ENCODE measurements at regions not wholly inside any gene's neighbourhood (a gene's known extent, or its start where the extent isn't known, plus 50 kb on each side); places are given as distances from the start of the nearest gene placed in this dataset.

DNA sequence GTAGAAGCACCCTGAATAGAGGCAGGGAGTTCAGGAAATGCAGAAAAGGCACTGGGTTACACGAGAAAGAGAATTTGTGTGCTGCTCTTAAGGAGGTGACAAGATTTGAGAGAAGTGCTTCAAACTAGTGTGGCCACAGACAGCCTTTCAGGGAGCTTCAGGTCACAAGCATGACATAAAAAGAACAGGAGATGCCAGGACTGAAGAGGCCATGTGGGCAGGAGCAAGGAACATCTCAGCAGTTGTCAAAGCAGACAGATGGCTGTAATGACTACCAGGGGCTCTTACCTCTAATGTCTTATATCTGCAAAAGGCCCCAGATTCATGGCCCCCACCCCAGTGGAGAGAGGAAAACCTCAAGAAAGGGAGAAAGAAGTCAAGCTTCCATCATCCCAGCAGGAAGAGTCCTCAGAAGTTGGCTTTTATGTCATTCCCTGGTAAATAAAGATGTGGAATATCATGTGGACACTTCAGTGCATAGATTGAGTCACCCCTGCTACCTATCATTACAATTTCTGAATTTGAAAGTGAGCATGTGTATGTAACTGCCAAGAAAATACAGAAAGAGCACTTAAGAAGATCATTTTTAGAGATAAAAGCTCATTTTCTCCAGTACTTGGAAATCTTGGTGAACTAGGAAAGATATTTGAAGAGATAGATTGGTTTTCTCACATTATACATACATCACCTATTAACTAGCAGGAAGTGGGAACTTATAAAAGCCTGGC, 214.4 kb upstream of the RORB start:
- DNase-seq = no peak

DNA sequence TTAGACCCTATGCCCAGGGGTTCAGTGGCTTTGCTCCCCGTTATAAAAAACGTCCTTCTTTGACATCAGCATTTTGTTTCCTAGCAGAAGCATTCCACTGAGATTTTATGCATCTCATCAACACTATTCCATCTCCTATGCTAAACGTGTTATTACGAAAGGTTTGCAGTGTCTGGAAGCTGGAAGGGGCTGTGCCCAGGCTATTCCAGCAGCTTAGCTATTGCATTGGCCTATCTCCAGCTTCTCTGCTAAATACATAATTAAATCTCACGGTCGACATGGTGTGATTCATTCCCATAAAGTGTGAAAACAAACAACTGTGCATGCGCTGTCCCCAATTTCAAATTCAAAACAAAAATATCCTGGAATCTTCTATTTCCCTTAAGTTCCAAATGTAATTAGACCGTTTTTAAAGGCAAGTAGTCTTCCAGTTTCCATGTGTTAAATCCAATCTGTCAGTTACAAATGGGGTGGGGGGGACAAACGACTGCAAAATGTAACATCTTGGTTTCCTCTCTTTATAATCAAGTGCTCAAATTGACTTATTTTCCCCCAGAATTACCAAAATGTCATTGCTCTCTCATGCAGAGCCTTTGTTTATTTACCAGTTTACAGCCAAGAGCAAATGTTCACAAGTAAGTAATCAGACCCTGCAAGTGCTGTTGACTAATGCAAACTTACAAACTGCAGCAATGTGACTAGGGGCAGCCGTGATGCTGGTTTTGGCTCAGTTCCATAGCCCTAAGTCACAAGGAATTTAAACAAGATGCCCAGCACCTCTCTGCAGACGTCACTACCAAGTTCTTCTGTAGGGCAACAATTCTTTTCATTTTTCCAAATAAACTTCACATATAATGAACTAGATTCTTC, 212.3 kb upstream of the RORB start:
- DNase-seq = no peak

DNA sequence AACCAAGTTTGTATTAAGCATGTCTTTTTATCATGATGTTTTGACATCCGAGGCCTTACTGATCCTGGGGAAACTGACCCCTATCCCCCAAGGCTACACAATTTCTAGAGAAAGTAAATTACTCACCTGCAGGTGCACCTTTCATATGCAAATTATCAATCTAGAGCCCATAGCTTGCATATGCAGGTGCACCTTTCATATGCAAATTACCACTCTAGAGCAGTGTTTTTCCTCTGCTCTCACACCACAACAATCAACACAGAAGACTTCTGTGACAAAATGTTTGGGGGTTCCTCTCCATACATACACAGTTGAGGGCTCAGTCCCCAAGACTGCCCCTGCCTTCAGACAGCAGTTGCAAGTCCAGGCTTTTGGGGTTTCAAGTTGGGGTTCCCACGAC, 203.7 kb upstream of the RORB start:
- DNase-seq = no peak

DNA sequence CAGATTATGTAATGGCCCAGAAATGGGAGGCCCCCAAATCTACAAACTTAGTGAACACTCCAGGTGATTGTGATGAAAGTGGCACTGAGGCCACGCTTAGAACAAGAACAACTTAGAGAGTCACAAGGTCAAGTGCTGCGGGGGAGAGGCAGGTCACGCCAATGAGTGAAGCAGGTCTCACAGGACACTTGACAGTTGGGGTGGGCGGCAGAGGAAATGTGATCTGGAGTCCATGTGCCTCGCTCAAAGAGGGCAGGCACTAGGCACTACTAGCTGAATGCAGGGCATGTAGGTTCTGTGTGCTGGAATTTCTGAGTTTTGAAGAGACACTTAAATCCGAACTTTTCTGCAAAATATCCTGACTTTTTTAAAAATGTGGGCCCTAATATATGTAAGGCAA, 193.2 kb upstream of the RORB start:
- no peak for DNase-seq

DNA sequence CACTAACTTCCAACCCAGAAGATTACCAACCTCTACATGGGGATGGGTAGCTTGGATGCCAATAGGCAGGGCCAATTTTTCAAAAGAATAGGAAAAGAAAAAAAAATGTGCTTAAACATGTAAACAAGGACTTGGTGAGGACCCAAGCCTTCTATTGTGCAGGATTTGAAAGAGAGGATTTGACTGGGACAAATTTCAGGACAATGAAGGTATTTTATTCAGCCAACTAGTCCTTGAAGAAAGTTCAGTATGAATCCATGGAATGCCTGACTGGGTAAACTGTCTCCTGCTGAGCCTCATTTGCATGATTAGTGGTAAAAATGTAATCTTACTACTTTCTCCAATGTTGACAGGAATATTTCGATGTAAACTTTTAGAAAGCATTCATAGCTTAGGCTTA, 192.5 kb upstream of the RORB start:
- no peak for DNase-seq

DNA sequence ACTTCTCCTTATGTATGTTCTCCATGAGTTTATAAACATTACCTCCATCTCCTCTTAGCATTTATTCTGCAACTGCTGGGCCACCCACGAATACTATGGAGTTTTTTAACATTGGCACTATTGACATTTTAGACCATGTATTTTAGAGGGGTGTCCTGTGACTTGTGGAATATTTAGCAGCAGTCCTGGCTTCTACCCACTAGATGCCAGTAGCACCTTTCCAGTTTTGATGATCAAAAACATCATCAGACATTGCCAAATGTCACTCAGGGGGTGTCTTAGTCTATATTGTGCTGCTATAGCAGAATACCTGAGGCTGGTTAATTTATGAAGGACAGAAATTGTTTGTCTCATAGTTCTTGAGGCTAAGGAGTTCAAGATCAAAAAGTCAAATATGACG, 187.5 kb upstream of the RORB start:
- DNase-seq = no peak

DNA sequence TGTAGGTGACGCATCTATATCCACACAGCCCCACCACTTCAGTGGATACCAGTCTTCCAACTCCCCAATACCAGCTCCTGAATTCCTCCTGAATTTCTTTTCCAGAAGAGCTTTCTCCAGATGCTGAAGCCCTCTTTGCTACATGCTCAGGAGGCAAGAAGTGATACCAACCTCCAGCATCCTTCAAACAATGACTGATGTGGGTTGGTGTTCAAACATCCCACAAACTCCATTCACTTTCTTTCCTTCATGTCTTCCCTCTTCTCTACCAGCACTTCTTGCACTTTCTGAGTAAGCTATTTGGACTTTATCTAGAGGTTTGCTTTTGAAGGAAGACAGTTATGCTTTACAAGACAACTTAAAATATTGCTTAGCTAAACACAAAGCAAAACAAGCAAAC, 179.9 kb upstream of the RORB start:
- DNase-seq = no peak

DNA sequence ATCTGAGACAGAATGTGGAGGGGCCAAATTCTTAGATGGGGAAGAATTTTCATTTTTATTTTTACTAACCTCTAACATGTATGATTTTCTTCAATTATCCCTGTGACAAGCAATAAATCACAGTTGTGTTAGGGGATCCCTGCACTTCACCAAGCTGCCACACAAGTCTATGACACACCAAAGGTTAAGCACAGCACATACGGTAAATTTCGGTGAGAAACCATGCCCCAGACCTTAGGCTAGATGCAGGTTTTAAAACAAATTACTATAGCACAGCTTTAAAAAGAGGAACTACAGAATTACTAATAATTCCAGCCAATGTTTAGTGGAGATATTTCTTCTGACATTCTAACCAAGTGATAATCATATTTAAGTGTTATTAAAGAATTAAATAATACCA, 175.7 kb upstream of the RORB start:
- no peak for DNase-seq

DNA sequence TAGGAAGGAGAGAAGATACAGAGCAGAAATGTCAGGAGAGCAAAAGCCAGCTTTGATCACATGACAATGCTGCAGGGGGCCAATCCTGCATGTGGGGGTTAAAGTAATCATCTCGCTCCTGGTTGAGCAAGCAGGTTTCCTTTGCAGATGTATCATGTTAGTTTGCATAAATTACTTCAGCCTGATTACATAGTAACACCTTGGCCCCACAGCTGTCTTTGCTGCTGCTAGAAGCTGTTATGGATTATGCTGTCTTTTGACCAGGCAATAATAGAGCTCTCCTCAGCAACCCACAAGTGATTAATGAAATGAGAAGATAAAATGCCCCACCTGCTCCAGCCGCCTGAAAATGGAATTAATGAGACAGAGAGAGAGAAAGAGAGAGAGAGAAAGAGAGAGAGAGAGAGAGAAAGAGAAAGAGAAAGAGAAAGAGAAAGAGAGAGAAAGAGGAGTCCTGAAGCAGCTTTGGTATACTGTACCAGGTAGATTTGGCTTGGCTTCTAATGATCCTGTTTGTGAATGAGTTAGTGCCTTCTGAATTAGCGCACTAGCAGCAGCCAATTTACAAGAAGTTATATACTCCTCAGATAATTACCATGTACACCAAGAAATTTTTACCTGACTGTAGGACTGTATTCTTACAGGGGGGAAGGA, 174.3 kb upstream of the RORB start:
- DNase-seq = no peak

DNA sequence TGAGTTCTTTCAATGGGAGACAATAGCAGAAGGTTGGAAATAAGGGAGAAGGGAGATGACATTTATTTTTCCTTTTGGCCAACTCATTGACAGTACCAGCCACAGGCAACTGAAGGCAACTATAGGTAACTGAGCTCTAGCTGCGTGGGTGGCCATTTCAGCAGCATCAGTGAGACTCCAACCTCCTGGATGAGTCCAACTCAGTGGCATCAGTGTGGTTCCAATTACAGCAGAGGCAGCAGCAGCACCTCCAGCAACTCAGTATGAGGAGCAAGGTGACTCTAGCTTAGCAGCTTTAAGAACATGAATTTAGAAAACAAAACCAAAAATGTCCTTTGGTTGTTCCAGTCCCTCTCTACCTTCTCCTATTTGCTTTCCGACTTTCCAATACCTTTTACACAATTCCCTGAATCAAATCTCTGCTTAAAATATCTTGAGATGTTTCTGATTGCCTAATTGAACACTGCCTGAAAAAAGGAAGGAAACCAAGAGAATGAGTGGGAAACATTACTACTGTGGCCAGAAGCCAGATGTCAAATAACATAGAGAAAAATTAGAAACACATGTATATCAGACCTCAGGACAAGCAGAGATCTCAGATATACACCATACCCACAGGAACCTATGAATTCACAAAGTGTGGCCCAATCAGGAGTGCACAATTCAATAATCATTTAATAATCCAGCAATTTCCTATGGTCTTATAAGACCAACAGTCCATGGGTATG, 166.5 kb upstream of the RORB start:
- no peak for DNase-seq

DNA sequence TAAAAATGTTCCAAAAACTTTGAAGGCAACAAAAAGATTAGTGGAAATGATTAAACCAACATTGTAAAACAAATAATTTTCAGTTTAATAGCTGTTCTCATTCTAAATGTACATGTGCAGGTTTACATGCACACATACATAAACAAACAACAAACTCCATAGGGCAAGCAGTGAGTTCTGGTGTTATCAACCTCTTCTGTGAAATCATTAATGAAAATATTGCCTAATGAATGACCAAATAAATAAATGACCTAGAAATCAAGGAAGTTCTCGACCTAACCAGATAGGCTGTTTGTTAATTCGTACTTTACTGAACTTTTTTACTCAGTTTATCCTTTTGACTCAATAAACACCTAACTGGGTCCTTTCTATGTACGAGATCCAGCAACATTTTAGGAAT, 165.5 kb upstream of the RORB start:
- no peak for DNase-seq

DNA sequence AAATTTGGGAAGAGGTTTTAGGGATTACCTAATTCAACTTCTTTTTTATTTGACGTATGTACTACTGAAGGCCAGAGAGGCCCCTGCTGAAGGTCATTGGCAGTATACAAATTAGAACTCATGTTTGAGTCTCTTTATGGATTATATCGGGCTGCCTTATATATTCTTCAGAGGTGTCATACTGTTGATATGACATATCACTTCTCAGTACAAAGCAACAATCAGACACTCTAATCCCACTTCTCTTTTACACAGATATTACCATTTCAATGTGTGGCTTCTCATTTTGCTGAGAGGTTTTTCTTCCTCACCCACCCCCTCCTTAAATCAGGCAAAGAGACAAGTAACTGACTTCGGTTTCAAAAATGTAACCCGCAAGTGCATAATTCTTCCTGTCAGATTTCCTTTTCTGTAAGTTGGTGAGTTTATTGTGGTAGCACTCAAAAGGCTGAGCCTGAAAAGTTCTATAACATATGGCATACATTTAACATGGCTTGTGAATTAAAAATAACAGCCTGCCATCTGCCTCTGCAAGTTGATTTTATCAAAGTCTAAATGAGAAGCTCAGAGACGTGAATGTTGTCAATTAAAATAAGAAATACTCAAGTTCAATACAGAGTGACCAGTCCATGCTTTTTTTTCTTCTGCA, 163.6 kb upstream of the RORB start:
- no peak for DNase-seq

DNA sequence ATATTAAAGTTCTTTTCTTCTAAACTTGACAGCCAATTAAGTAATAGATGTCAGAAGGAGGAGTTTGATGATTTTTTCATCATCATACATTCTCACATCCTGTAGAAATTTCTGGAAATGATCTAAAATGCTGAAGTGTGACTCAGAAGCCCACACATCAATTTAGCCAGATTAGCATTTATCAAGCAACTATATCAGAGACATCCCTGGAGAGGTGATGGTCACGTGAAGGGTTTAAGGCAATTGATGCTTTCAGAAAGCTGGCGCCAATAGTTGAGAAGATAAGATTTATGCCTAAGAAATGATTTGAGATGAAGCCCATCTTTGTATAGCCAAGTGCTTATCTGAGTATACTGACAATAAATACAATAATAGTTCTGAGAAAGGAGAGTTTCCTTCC, 162.9 kb upstream of the RORB start:
- no peak for DNase-seq

DNA sequence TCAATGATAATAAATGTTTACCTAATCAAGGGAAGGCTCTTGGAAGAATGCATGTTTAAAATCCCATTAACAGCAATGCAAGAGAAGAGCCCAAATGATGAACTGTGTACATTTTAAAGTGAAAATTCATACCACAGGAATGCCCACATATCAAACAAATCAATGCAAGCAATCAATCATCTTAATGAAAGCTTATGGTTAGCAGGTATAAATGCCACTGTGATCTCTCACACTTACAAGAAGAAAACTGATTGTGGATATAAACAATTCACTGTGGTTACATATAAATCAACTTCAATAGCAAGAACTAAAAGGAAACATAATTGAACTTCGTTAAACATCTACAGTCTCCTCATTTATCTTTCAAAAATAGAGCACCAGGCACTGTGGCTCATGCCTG, 161.0 kb upstream of the RORB start:
- no peak for DNase-seq

DNA sequence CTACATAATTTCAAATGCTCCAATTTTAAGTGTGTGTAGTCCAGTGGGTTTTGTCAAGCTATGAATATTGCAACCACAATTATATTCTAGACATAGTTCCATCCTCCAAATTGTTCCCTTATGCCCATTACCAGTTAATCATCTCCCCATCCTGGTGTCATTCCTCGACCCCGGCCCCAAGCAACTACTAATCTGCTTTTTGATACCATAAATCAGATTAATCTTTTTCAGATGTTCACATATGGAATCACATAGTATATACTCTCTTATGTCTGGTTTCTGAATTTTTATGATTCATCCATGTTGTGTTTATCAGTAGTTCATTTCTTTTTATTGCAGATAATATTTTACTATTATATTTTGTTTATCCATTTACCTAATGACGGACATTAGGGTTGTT, 148.4 kb upstream of the RORB start:
- DNase-seq = no peak

DNA sequence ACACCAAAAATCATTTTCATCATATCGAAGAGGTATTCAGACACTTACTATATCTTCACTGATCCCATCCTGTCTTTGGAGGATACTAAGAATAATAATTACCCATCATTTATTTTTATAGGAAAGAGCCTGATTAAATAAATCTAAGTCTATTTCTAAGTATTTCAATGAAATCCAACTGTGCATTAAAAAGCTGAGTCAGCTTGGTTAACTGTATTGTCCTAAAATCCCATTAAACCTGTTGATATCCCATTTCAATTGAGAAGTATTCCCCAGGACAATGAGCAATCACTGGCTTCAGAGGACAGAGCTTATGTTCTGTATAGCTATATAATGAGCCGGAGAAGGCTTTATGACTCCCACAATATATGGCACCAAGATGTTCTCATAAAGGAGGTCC, 142.0 kb upstream of the RORB start:
- no peak for DNase-seq

DNA sequence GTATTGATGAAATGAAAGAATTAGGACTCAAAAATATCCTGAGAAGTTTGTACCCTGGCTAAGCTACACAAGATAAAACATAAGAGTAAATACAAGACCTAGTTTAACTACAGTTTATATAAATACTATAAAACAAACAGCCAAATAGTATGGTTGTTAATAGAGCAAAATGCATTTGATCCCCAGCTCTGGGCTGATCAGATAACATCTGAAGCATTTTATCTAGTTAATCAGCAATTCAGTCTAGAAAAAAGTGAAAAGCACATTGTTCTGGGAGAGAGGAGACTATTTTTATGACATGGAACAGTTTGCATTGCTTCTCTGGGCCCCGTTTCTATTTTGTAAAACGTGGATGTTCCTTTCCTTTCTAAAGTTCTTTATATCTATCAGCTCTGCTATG, 139.6 kb upstream of the RORB start:
- no peak for DNase-seq

DNA sequence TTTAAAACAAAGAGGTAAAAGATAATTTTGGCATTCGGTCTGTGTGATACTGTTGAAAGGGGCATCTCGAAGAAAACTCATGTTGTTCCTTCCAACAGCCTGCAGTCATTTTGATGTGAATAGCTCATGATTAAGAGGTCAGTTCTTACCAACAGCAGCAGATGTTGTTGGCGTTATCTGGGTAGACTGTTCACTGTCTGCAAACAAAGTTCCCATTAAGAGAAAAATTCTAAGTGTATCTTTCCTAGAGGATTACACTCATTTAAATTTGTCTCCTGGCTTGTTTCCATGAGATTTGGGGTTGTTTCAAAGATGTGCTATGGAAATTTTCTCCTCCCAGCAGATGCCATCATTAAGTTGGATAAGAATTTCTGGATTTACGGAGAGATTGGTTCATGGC, 138.2 kb upstream of the RORB start:
- DNase-seq = no peak

DNA sequence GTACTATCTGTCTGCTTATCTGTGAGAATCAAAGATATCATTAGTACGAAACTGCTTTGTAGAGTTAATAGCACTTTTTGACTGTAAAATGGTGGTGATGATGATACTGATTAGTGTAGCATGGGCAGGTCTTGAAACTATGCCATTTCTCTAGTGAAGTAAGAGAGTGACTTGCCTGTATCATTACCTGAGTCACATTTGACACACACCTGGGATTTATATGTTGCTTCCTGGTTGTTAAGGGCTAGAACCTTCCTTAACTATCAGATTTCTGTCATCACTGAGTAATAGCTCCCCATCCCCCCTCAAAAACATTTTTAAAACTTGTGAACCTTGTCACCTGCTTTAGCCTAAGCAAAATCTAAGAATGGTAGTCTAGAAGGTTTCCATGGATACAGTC, 135.6 kb upstream of the RORB start:
- DNase-seq = no peak

DNA sequence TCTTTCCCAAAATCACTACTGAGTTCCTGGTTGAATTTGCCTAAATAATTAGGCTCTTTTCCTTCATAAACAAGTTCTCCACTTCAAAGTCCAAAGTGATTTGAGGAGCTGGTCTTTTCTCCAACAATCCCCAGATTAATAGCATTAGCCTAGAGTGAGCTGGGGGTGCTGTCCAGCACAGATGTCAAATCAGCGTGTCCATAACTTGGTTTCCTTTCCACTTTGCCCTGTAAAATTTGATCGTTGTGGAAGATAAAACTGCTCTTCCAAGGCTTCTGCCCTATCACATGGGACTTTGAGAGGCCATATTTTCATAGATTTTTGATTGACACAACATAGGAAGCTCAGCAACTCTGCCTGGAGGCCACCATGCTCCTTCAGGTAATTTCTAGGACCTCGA, 134.7 kb upstream of the RORB start:
- DNase-seq = no peak

DNA sequence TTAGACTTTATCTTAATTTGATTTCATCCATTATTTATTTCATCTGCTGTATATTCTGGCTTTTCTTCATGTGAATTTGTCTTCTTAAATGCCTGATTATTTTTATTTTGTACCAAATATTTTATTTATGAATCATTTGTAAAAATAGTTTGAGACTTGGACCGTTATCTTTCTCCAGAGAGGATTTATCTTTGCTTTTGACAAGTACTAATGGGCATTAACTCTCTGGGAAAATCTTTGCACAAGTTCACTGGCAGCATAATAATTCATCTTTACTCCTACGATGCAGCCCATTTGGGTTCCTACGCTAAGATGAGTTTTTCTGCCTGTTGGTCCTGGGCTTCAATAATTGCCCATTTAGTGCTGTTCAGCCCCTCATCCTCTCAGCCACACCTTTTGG, 131.0 kb upstream of the RORB start:
- DNase-seq = no peak

DNA sequence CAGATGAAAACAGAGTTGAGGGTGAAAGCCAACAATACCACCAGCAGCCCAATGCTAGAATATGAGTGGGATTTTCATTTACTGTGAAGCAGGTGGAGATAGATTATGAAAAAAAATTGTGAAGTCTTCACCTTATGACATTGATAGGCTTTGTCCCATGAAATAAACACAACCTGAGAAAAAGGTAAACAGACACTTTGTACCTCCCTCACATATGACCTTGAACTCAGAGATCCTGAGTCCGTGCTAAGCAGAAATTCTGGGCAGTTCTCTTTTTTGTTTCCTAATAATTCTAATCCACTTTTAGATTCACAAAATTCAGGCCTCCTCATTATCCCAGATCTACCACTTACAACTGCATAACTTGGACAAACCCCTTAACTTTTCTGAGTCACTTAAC, 127.3 kb upstream of the RORB start:
- DNase-seq = no peak

DNA sequence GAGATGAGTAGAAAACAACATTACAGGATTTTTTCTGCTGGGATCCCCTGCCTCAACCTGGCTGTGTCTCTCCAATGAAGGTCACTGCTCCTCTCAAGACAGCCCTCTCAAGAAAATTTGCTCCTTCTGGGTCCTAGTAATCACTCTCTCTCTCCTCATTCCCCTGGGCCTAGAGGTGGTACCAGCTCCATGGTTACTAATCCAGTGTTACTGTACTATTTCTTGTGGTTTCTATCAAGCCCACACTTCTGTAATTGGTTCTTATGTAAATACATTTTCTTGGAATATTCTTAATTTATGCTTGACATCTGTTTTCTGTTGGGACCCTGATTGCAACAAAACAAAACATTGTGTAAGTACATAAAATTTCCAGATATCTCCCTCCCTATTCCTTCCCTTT, 123.8 kb upstream of the RORB start:
- no peak for DNase-seq
